ENCODE measurements at regions not wholly inside any gene's neighbourhood (a gene's known extent, or its start where the extent isn't known, plus 50 kb on each side); places are given as distances from the start of the nearest gene placed in this dataset.

GRCh38 chr5:164010900-164011299, 505.5 kb downstream of the MAT2B start:
- 28% methylated on average over 3 of the region's 3 CpGs for WGBS (ENCODE audit: low lambda C conversion rate)
- no peak for TF ChIP-seq PATZ1 (CRISPR knock-in tag; IDR thresholded peaks at IDR 0.05)
- TF ChIP-seq SKI (IDR thresholded peaks at IDR 0.05; ENCODE audit: partially characterized antibody), result no peak
- no peak for TF ChIP-seq MLLT10 (CRISPR knock-in tag; IDR thresholded peaks at IDR 0.05)
- TF ChIP-seq ZNF260 (CRISPR knock-in tag; IDR thresholded peaks at IDR 0.05; ENCODE audit: borderline replicate concordance, low read depth), result no peak
- TF ChIP-seq RXRA (CRISPR knock-in tag; IDR thresholded peaks at IDR 0.05), result no peak
- TF ChIP-seq DNMT3B (CRISPR knock-in tag; conservative IDR thresholded peaks at IDR 0.05), result no peak
- TF ChIP-seq HNF4G (IDR thresholded peaks at IDR 0.05; ENCODE audit: borderline replicate concordance, low read depth, low read length), result no peak
- no peak for TF ChIP-seq HNF4G (CRISPR knock-in tag; IDR thresholded peaks at IDR 0.05; ENCODE audit: borderline replicate concordance, low read depth)
- no peak for TF ChIP-seq ZFP37 (CRISPR knock-in tag; IDR thresholded peaks at IDR 0.05; ENCODE audit: borderline replicate concordance)
- no peak for TF ChIP-seq RBM22 (optimal IDR thresholded peaks at IDR 0.05; ENCODE audit: low read length)
- TF ChIP-seq ZNF549 (CRISPR knock-in tag; IDR thresholded peaks at IDR 0.05), result no peak
- no peak for TF ChIP-seq ATF7-NPFF (CRISPR knock-in tag; IDR thresholded peaks at IDR 0.05; ENCODE audit: low read depth)
- no peak for TF ChIP-seq ZNF552 (CRISPR knock-in tag; IDR thresholded peaks at IDR 0.05; ENCODE audit: borderline replicate concordance)
- H3K9ac ChIP-seq (ENCODE audit: insufficient read depth, low read depth, low read length), result no peak overlapping the region
- H2AFZ ChIP-seq (ENCODE audit: low read length), result no peak overlapping the region
- DNase-seq (ENCODE audit: low spot score) (no peak), FAIRE-seq (no peak), ATAC-seq (no peak)
- POLR2A ChIA-PET, result no interaction called here
- no peak overlapping the region for H3K4me2 ChIP-seq (ENCODE audit: low read depth, low read length)
- in situ Hi-C loops (cut with HindIII; ENCODE audit: extremely low pct_ligation_motif_present, low pct_unique_long_range_greater_than_20kb), result loop anchor here (10.0 to 25.0 kb wide), 3 partner anchors 446 to 1201 kb away; no protein-coding TSS in a partner anchor
- BruUV-seq (replicated peaks), result no TSS peak
- H3K36me3 ChIP-seq (replicated peaks in 1 of 2; ENCODE audit: control insufficient read depth in 1 of 2, insufficient read depth in 2 of 2, low read length in 2 of 2), result no peaks in the 10 kb centered on the region
- H3K9me3 ChIP-seq (ENCODE audit: low read length), result no peaks in the 10 kb centered on the region
- intact Hi-C loops (cut with micrococcal nuclease; ENCODE audit: unreplicated experiment), result loop anchor here (5.0 kb wide), 1 partner anchor 1446 kb away; no protein-coding TSS in a partner anchor
- H3K4me1 ChIP-seq (ENCODE audit: insufficient read depth, low read length), result no peaks in the 10 kb centered on the region
- H3K27me3 ChIP-seq (ENCODE audit: control insufficient read depth in 1 of 2, insufficient read depth in 2 of 2, low read length in 2 of 2), result no peaks in the 10 kb centered on the region
- no peaks in the 10 kb centered on the region for H4K20me1 ChIP-seq (ENCODE audit: insufficient read depth, low read length)
- no peaks in the 10 kb centered on the region for H3K79me2 ChIP-seq (ENCODE audit: insufficient read depth, low read length)
- no peak overlapping the region for H3K27ac ChIP-seq (ENCODE audit: extremely low read length, insufficient read depth, low read length)
- no peak overlapping the region for H3K4me3 ChIP-seq (replicated peaks in 1 of 3; ENCODE audit: insufficient read depth in 1 of 3, low read depth in 2 of 3, low read length in 3 of 3)
- CTCF ChIA-PET (ENCODE audit: low intra/inter-chr PET ratio, low total read pairs), result no interaction called here
